IMR-90 (cell line): ENCODE measurements at regions not wholly inside any gene's neighbourhood (a gene's known extent, or its start where the extent isn't known, plus 50 kb on each side); places are given as distances from the start of the nearest gene placed in this dataset.
"Not testable (repeated sequence)": the region's sequence is repeated elsewhere in the genome, so short reads cannot be mapped to it uniquely, and the experiment has no call there.

ENCODE experiments used
- ATAC-seq: fragments of 200-7000 bp; cut with Tn5 transposase; 2 replicates; pipeline ENCODE4 v1.9.1; 2020; ENCODE audit warnings: low read depth, mild to moderate bottlenecking, moderate library complexity
- BruUV-seq: library from RNA; stranded (reverse); fragments of 400-500 nt; replicated peaks from 2 replicates; lab custom pipeline; 2021; lab: Mats Ljungman, UMichigan
- CTCF ChIA-PET: fragments of 300-600 bp; formaldehyde crosslinking; extraction: SDS; loops from one replicate; lab custom pipeline; 2021; ENCODE audit warnings: antibody characterized with exemption; lab: Yijun Ruan, JAX
- POLR2A ChIA-PET: fragments of 300-600 bp; sonication (Branson Sonifier 250); formaldehyde crosslinking; loops from one replicate; lab custom pipeline; 2022; ENCODE audit warnings: antibody characterized with exemption; ENCODE audit not compliant: unreplicated experiment; lab: Charles Lee
- DNase-seq: peaks from one replicate; pipeline ENCODE4 v3.0.0; 2013
- H2AFZ ChIP-seq: replicated peaks from 2 replicates; pipeline ENCODE3; 2013; ENCODE audit warnings: low read length, mild to moderate bottlenecking; ENCODE audit not compliant: poor library complexity
- H2AK5ac ChIP-seq: 2 replicates; pipeline ENCODE4 v1.6.1; 2013; ENCODE audit warnings: low read depth, low read length, inconsistent platforms
- H2AK9ac ChIP-seq: replicated peaks from 2 replicates; pipeline ENCODE3; 2013; ENCODE audit warnings: mild to moderate bottlenecking, low read depth, low read length, moderate library complexity; ENCODE audit not compliant: poor library complexity
- H2BK120ac ChIP-seq: 2 replicates; pipeline ENCODE4 v1.6.1; 2013; ENCODE audit warnings: low read depth, low read length, inconsistent platforms
- H2BK15ac ChIP-seq: 3 replicates; pipeline ENCODE4 v1.6.1; 2013; ENCODE audit warnings: low read depth, low read length, inconsistent platforms
- H2BK20ac ChIP-seq: 2 replicates; pipeline ENCODE4 v1.6.1; 2013; ENCODE audit warnings: low read depth, mild to moderate bottlenecking, inconsistent platforms, low read length, moderate library complexity
- H2BK5ac ChIP-seq: 2 replicates; pipeline ENCODE4 v1.6.1; 2013; ENCODE audit warnings: mild to moderate bottlenecking, low read depth, low read length, inconsistent platforms; ENCODE audit not compliant: poor library complexity, severe bottlenecking
- H3K14ac ChIP-seq: replicated peaks from 2 replicates; pipeline ENCODE4 v1.6.1; 2013; ENCODE audit warnings: low read depth, low read length, inconsistent platforms
- H3K18ac ChIP-seq: 2 replicates; pipeline ENCODE4 v1.6.1; 2013; ENCODE audit warnings: low read depth, low read length, control low read depth
- H3K23ac ChIP-seq: 2 replicates; pipeline ENCODE4 v1.6.1; 2013; ENCODE audit warnings: low read depth, low read length, inconsistent platforms
- H3K27ac ChIP-seq: 2 replicates; pipeline ENCODE4 v1.5.1; 2013; ENCODE audit warnings: mild to moderate bottlenecking, control low read depth, low read length; ENCODE audit not compliant: insufficient read depth
- H3K27me3 ChIP-seq: 2 replicates; pipeline ENCODE4 v1.6.1; 2013; ENCODE audit warnings: low read length; ENCODE audit not compliant: control insufficient read depth, insufficient read depth
- H3K36me3 ChIP-seq: 2 replicates; pipeline ENCODE4 v1.6.1; 2013; ENCODE audit warnings: low read length, mixed read lengths; ENCODE audit not compliant: control insufficient read depth, insufficient read depth
- H3K4ac ChIP-seq: 2 replicates; pipeline ENCODE4 v1.6.1; 2013; ENCODE audit warnings: low read depth, low read length, inconsistent platforms
- H3K4me1 ChIP-seq: 2 replicates; pipeline ENCODE4 v1.6.1; 2013; ENCODE audit warnings: low read length, mixed read lengths; ENCODE audit not compliant: control insufficient read depth, insufficient read depth
- H3K4me2 ChIP-seq: 2 replicates; pipeline ENCODE4 v1.6.1; 2013; ENCODE audit warnings: low read depth, mild to moderate bottlenecking, control low read depth, low read length, moderate library complexity
- H3K4me3 ChIP-seq: 2 replicates; pipeline ENCODE4 v1.5.1; 2013; ENCODE audit warnings: low read depth, mild to moderate bottlenecking, control low read depth, low read length, moderate library complexity; ENCODE audit not compliant: insufficient read depth
- H3K56ac ChIP-seq: 2 replicates; pipeline ENCODE4 v1.6.1; 2013; ENCODE audit warnings: low read length, inconsistent platforms; ENCODE audit not compliant: insufficient read depth; ENCODE audit errors: extremely low read depth
- H3K79me1 ChIP-seq, 2 experiments: 2 replicates each; pipeline ENCODE4 v1.6.1; 2013; ENCODE audit warnings: low read length in 2 of 2, inconsistent platforms in 1 of 2, low read depth in 1 of 2
- H3K9ac ChIP-seq: 2 replicates; pipeline ENCODE4 v1.6.1; 2013; ENCODE audit warnings: low read depth, low read length, control low read depth
- H3K9me1 ChIP-seq: 2 replicates; pipeline ENCODE4 v1.6.1; 2013; ENCODE audit warnings: low read length, inconsistent platforms; ENCODE audit not compliant: insufficient read depth
- H3K9me3 ChIP-seq: 2 replicates; pipeline ENCODE4 v1.6.1; 2013; ENCODE audit warnings: low read length; ENCODE audit not compliant: control insufficient read depth, insufficient read depth
- H4K20me1 ChIP-seq: 2 replicates; pipeline ENCODE4 v1.6.1; 2013; ENCODE audit warnings: low read length, inconsistent platforms; ENCODE audit not compliant: insufficient read depth
- H4K5ac ChIP-seq: 2 replicates; pipeline ENCODE4 v1.6.1; 2013; ENCODE audit warnings: mild to moderate bottlenecking, low read depth, low read length, control low read depth
- H4K8ac ChIP-seq, 2 experiments: 2 replicates each; pipeline ENCODE4 v1.6.1; 2013; ENCODE audit warnings: low read depth in 2 of 2, low read length in 2 of 2, control low read depth in 1 of 2, inconsistent platforms in 1 of 2
- H4K91ac ChIP-seq: 2 replicates; pipeline ENCODE4 v1.6.1; 2013; ENCODE audit warnings: low read depth, low read length, inconsistent platforms; ENCODE audit not compliant: insufficient read depth
- WGBS, 2 experiments: methylation state at CpG; one replicate each; pipeline versions ENCODE4 v1.1.5 to v1.1.7; 2013; ENCODE audit warnings: missing lambda C conversion rate in 2 of 2; ENCODE audit not compliant: insufficient read length in 1 of 2; ENCODE audit errors: extremely low coverage in 2 of 2; 5-methylcytosine and 5-hydroxymethylcytosine counted together
- dilution Hi-C: fragments of 300-500 bp; cut with HindIII; formaldehyde crosslinking; loops from one replicate; pipeline ENCODE4 v1.14.3; 2018; ENCODE audit warnings: low sequenced_read_pairs; ENCODE audit not compliant: unreplicated experiment
- in situ Hi-C: fragments of 300-500 bp; cut with MboI; formaldehyde crosslinking; loops from 3 replicates; pipeline ENCODE4 v1.14.3; 2019; ENCODE audit warnings: low sequenced_read_pairs, inconsistent platforms, mixed read lengths
- intact Hi-C: fragments of 100-400 bp; cut with micrococcal nuclease; formaldehyde crosslinking; loops from 2 replicates; pipeline ENCODE4 v1.10.0; 2022

- H3K18ac ChIP-seq, H4K91ac ChIP-seq, H3K36me3 ChIP-seq, H3K9me1 ChIP-seq, H3K79me1 ChIP-seq, H2BK5ac ChIP-seq, H4K20me1 ChIP-seq, H3K56ac ChIP-seq, ATAC-seq, DNase-seq, H2BK15ac ChIP-seq, H3K27ac ChIP-seq, H2AK5ac ChIP-seq, H3K27me3 ChIP-seq, CTCF ChIA-PET, H3K9ac ChIP-seq, H3K4me3 ChIP-seq, H3K4ac ChIP-seq, H3K9me3 ChIP-seq, H4K8ac ChIP-seq, H2AFZ ChIP-seq, H2AK9ac ChIP-seq, H3K14ac ChIP-seq, BruUV-seq, dilution Hi-C loops, in situ Hi-C loops, H3K23ac ChIP-seq, H4K5ac ChIP-seq, H3K4me2 ChIP-seq, H3K4me1 ChIP-seq, intact Hi-C loops, H2BK20ac ChIP-seq, H2BK120ac ChIP-seq, POLR2A ChIA-PET: not testable (repeated sequence)
- WGBS, 2 experiments: no CpG with 5 or more reads among the region's 29 CpGs
Observed at GRCh38 chr4:65998807-65999517, 328.7 kb upstream of the EPHA5 start.
